Neural cell (in vitro differentiated cells): ENCODE measurements at regions not wholly inside any gene's neighbourhood (a gene's known extent, or its start where the extent isn't known, plus 50 kb on each side); places are given as distances from the start of the nearest gene placed in this dataset.

ENCODE experiments used
- CTCF ChIP-seq: fragments of 450-650 bp; IDR thresholded peaks from 2 replicates; pipeline ENCODE4 v1.5.1; 2014; ENCODE audit warnings: antibody characterized with exemption, mild to moderate bottlenecking, moderate library complexity; ENCODE audit not compliant: poor library complexity, severe bottlenecking
- EP300 ChIP-seq: fragments of 450-650 bp; conservative IDR thresholded peaks from 2 replicates; pipeline ENCODE4 v1.6.1; 2014; ENCODE audit warnings: antibody characterized with exemption, mild to moderate bottlenecking, moderate library complexity; ENCODE audit not compliant: poor library complexity, severe bottlenecking
- EZH2 ChIP-seq: fragments of 200-600, 300-800 bp; shearing (Covaris generic), sonication (generic); IDR thresholded peaks from 2 replicates; pipeline ENCODE4 v1.6.1; 2014; ENCODE audit warnings: antibody characterized with exemption, low read length, borderline replicate concordance, mild to moderate bottlenecking; ENCODE audit not compliant: insufficient read depth, poor library complexity, severe bottlenecking
- MXI1 ChIP-seq: fragments of 450-650 bp; conservative IDR thresholded peaks from 2 replicates; pipeline ENCODE4 v1.6.1; 2014; ENCODE audit warnings: antibody characterized with exemption, mild to moderate bottlenecking; ENCODE audit not compliant: poor library complexity, severe bottlenecking
- POLR2AphosphoS5 ChIP-seq: IDR thresholded peaks from 2 replicates; pipeline ENCODE4 v1.6.1; 2012
- RAD21 ChIP-seq: fragments of 450-650 bp; conservative IDR thresholded peaks from 2 replicates; pipeline ENCODE4 v1.6.1; 2014; ENCODE audit warnings: antibody characterized with exemption, mild to moderate bottlenecking, moderate library complexity
- REST ChIP-seq: IDR thresholded peaks from 2 replicates; pipeline ENCODE4 v1.6.1; 2012; ENCODE audit warnings: borderline replicate concordance
- SMC3 ChIP-seq: fragments of 450-650 bp; conservative IDR thresholded peaks from 2 replicates; pipeline ENCODE4 v1.6.1; 2014; ENCODE audit warnings: antibody characterized with exemption, mild to moderate bottlenecking, moderate library complexity; ENCODE audit not compliant: poor library complexity
- TAF1 ChIP-seq: IDR thresholded peaks from 2 replicates; pipeline ENCODE4 v1.6.1; 2012; ENCODE audit warnings: low read depth

GRCh38 chr2:84126530-84126929, 332.6 kb downstream of the SUCLG1 start:
- no peak for TF ChIP-seq CTCF
- TF ChIP-seq POLR2AphosphoS5, result no peak
- TF ChIP-seq EZH2, result no peak
- no peak for TF ChIP-seq RAD21
- TF ChIP-seq REST, result no peak
- no peak for TF ChIP-seq TAF1
- no peak for TF ChIP-seq MXI1
- no peak for TF ChIP-seq SMC3
- no peak for TF ChIP-seq EP300
